ENCODE measurements at regions not wholly inside any gene's neighbourhood (a gene's known extent, or its start where the extent isn't known, plus 50 kb on each side); places are given as distances from the start of the nearest gene placed in this dataset.

DNA sequence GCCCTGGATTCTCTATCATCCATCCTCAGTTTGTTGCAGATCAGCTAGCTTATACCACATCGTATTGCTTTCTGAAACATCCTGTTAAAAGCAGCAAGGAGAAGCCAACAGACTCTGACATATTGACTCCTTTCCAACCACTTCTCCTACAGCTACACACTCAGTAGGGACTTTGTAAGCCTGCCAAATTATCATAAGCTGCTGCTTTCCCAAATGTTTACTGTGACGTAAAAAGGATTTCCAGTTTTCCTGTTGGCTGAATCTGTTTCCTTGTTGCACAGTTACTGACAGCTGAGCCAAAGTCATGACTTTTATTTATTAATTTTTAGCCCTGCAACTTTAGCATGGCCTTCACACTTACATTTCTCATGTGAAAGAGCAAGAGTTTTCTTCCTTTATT is 294.3 kb downstream of the KCNJ3 start:
- TF ChIP-seq, protein P1, sequence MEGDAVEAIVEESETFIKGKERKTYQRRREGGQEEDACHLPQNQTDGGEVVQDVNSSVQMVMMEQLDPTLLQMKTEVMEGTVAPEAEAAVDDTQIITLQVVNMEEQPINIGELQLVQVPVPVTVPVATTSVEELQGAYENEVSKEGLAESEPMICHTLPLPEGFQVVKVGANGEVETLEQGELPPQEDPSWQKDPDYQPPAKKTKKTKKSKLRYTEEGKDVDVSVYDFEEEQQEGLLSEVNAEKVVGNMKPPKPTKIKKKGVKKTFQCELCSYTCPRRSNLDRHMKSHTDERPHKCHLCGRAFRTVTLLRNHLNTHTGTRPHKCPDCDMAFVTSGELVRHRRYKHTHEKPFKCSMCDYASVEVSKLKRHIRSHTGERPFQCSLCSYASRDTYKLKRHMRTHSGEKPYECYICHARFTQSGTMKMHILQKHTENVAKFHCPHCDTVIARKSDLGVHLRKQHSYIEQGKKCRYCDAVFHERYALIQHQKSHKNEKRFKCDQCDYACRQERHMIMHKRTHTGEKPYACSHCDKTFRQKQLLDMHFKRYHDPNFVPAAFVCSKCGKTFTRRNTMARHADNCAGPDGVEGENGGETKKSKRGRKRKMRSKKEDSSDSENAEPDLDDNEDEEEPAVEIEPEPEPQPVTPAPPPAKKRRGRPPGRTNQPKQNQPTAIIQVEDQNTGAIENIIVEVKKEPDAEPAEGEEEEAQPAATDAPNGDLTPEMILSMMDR (conservative IDR thresholded peaks at IDR 0.05; ENCODE audit: low read length): no peak
- no peak for TF ChIP-seq EZH2phosphoT487 (IDR thresholded peaks at IDR 0.05; ENCODE audit: borderline replicate concordance)
